GM12892 (cell line): ENCODE measurements at regions not wholly inside any gene's neighbourhood (a gene's known extent, or its start where the extent isn't known, plus 50 kb on each side); places are given as distances from the start of the nearest gene placed in this dataset.
"Not testable (repeated sequence)": the region's sequence is repeated elsewhere in the genome, so short reads cannot be mapped to it uniquely, and the experiment has no call there.

Experiments used
- POLR2A ChIP-seq: IDR thresholded peaks from 2 replicates; pipeline ENCODE4 v1.6.1; 2011; ENCODE audit warnings: low read depth, low read length, control low read depth
- POLR2AphosphoS5 ChIP-seq: IDR thresholded peaks from 2 replicates; pipeline ENCODE4 v1.6.1; 2011; ENCODE audit warnings: low read depth, low read length, control low read depth
- TAF1 ChIP-seq: IDR thresholded peaks from 2 replicates; pipeline ENCODE4 v1.6.1; 2011; ENCODE audit warnings: low read depth, mild to moderate bottlenecking, control low read depth, low read length, borderline replicate concordance

GRCh38 chr9:115818651-115819050 lies 334.9 kb upstream of the PAPPA start:
- not testable (repeated sequence) for TF ChIP-seq POLR2A, TAF1, POLR2AphosphoS5
